ENCODE measurements at regions not wholly inside any gene's neighbourhood (a gene's known extent, or its start where the extent isn't known, plus 50 kb on each side); places are given as distances from the start of the nearest gene placed in this dataset.

DNA sequence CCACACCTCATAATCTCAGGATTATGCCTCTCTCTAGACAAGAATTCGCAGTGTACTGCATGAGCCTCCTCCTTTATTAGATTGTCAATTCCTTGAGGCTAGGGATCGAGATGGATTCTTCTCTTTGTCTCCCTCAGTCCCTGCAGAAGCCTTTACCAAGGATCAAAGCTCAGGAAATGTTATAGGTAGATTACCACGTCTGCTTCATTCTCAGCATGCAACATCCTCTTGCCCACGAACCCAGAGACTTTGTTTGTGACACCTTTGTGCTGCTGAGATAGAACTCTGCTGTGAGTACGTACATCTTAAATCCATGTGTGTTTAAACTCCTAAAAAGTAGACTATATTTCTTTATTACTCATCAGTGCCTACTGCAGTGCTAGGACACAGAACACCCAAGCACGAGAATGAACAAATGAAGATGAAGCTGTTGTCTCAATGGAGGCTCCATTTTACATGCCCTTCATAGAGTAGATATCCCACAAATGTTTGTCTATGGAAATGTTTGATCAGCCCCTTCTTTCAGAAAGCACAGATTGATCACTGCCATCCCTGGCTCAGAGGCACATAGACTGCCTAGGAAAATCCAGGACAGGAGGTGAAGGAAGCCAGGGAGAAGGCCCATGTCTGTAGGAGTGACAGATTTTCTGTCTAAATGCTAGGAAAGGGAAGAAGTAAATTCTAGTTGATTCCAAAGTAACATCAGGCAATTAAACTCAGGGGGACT, 98.8 kb upstream of the KLHL29 start:
- Histone ChIP-seq H3K27me3 (ENCODE audit: control insufficient read depth, insufficient read depth, low read length) (no peaks in the 10 kb centered on the region), H3K27ac (ENCODE audit: low read depth, low read length) (no peak overlapping the region)

GRCh38 chr2:23286758-23287704, 97.9 kb upstream of the KLHL29 start:
- no peaks in the 10 kb centered on the region for H3K9me3 ChIP-seq (ENCODE audit: control insufficient read depth, insufficient read depth, low read length)
- no peak overlapping the region for H3K9ac ChIP-seq (ENCODE audit: low read depth, low read length)
- H3K36me3 ChIP-seq (ENCODE audit: control insufficient read depth, insufficient read depth, low read length): no peaks in the 10 kb centered on the region
- no peak overlapping the region for H3K27ac ChIP-seq (ENCODE audit: low read depth, low read length)
- H3K27me3 ChIP-seq (ENCODE audit: control insufficient read depth, insufficient read depth, low read length): no peaks in the 10 kb centered on the region
- H3K4me1 ChIP-seq (ENCODE audit: control insufficient read depth, insufficient read depth, low read length): peaks cover 17% of the 10 kb centered on the region
- H3K4me3 ChIP-seq (ENCODE audit: low read depth, low read length): no peak overlapping the region

More for the DNA sequence above, 98.8 kb upstream of the KLHL29 start:
- Histone ChIP-seq H3K36me3 (ENCODE audit: control insufficient read depth, insufficient read depth, low read length) (no peaks in the 10 kb centered on the region), H3K4me3 (ENCODE audit: low read depth, low read length) (no peak overlapping the region), H3K4me1 (ENCODE audit: control insufficient read depth, insufficient read depth, low read length) (peaks cover 17% of the 10 kb centered on the region), H3K9me3 (ENCODE audit: control insufficient read depth, insufficient read depth, low read length) (no peaks in the 10 kb centered on the region), H3K9ac (ENCODE audit: low read depth, low read length) (no peak overlapping the region)

- Histone ChIP-seq H3K4me3 (ENCODE audit: low read depth, low read length) (no peak overlapping the region), H3K9me3 (ENCODE audit: control insufficient read depth, insufficient read depth, low read length) (no peaks in the 10 kb centered on the region), H3K4me1 (ENCODE audit: control insufficient read depth, insufficient read depth, low read length) (peaks cover 17% of the 10 kb centered on the region), H3K9ac (ENCODE audit: low read depth, low read length) (no peak overlapping the region), H3K27ac (ENCODE audit: low read depth, low read length) (no peak overlapping the region), H3K36me3 (ENCODE audit: control insufficient read depth, insufficient read depth, low read length) (no peaks in the 10 kb centered on the region), H3K27me3 (ENCODE audit: control insufficient read depth, insufficient read depth, low read length) (no peaks in the 10 kb centered on the region)
These were observed 95.3 kb upstream of the KLHL29 start for GRCh38 chr2:23289671-23290070.

GRCh38 chr2:23291239-23291638, 93.7 kb upstream of the KLHL29 start:
- no peaks in the 10 kb centered on the region for H3K9me3 ChIP-seq (ENCODE audit: control insufficient read depth, insufficient read depth, low read length)
- H3K4me1 ChIP-seq (ENCODE audit: control insufficient read depth, insufficient read depth, low read length): peaks cover 4% of the 10 kb centered on the region
- H3K36me3 ChIP-seq (ENCODE audit: control insufficient read depth, insufficient read depth, low read length): no peaks in the 10 kb centered on the region
- H3K27ac ChIP-seq (ENCODE audit: low read depth, low read length): no peak overlapping the region
- H3K9ac ChIP-seq (ENCODE audit: low read depth, low read length): no peak overlapping the region
- no peak overlapping the region for H3K4me3 ChIP-seq (ENCODE audit: low read depth, low read length)
- no peaks in the 10 kb centered on the region for H3K27me3 ChIP-seq (ENCODE audit: control insufficient read depth, insufficient read depth, low read length)

DNA sequence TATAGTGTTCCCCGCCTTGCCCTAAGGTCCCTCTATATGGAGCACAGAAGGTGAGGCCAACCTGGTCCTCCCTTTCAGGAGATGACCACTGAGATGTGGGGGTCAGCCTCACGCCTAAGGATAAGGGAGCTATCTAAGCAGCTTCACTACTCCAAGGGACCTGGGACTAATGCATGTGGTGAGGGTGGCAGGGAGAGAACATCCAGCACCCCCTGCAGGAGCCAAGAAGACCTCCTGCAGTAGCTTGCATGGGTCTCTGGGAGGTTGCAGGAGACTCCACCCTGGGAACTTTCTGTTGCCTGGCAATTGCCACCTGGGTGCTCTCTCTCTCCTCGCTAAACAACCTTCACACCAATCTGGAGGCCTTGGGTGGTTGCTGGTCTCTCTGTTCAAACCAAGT, 93.0 kb upstream of the KLHL29 start:
- H3K9ac ChIP-seq (ENCODE audit: low read depth, low read length): no peak overlapping the region
- H3K27me3 ChIP-seq (ENCODE audit: control insufficient read depth, insufficient read depth, low read length): no peaks in the 10 kb centered on the region
- no peaks in the 10 kb centered on the region; the same call in 1 of the 2 replicates for H3K4me1 ChIP-seq (ENCODE audit: control insufficient read depth, insufficient read depth, low read length)
- no peak overlapping the region for H3K4me3 ChIP-seq (ENCODE audit: low read depth, low read length)
- no peak overlapping the region for H3K27ac ChIP-seq (ENCODE audit: low read depth, low read length)
- no peaks in the 10 kb centered on the region for H3K36me3 ChIP-seq (ENCODE audit: control insufficient read depth, insufficient read depth, low read length)
- no peaks in the 10 kb centered on the region for H3K9me3 ChIP-seq (ENCODE audit: control insufficient read depth, insufficient read depth, low read length)

DNA sequence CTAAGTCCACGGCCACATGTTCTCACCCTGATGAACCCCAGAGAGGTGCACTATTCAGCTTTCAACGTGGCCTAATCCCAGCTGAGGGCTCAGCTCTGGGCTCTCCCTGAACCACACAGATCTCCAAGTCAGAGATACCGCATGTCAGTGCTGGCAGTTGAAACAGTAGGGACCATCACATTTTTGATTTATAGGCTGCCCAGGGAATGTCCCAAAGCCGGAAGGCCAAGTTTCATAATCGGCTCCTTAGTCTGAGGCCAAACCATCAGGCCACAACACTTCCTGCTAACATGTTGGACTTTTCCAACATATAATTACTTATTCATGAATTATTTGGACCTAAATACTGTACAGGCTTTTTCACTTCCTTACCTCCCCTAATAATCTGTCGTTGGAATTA, 91.9 kb upstream of the KLHL29 start:
- no peaks in the 10 kb centered on the region for H3K9me3 ChIP-seq (ENCODE audit: control insufficient read depth, insufficient read depth, low read length)
- H3K9ac ChIP-seq (ENCODE audit: low read depth, low read length): no peak overlapping the region
- H3K27me3 ChIP-seq (ENCODE audit: control insufficient read depth, insufficient read depth, low read length): no peaks in the 10 kb centered on the region
- H3K4me3 ChIP-seq (ENCODE audit: low read depth, low read length): no peak overlapping the region
- no peaks in the 10 kb centered on the region for H3K4me1 ChIP-seq (ENCODE audit: control insufficient read depth, insufficient read depth, low read length)
- H3K36me3 ChIP-seq (ENCODE audit: control insufficient read depth, insufficient read depth, low read length): no peaks in the 10 kb centered on the region
- no peak overlapping the region for H3K27ac ChIP-seq (ENCODE audit: low read depth, low read length)

DNA sequence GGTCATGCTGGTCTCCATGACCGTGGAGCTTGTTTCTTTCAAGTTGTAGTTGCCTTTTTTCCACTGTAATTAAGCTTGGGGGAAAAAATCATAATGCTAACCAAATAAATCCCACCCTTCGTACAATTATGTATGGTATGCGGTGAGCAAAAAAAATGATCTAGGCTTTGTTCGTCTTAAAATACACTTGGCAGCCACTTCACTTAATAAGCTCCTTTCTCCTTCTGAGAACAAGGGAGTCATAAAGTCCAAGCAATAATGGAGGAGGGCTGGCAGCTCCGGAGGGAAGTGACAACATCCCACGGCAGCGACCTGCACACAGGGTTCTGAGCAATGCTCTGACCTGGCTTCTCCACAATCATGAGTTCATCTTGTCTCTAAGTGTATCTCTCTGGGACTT, 91.2 kb upstream of the KLHL29 start:
- Histone ChIP-seq H3K9ac (ENCODE audit: low read depth, low read length) (no peak overlapping the region), H3K4me3 (ENCODE audit: low read depth, low read length) (no peak overlapping the region), H3K36me3 (ENCODE audit: control insufficient read depth, insufficient read depth, low read length) (no peaks in the 10 kb centered on the region), H3K9me3 (ENCODE audit: control insufficient read depth, insufficient read depth, low read length) (no peaks in the 10 kb centered on the region), H3K27ac (ENCODE audit: low read depth, low read length) (no peak overlapping the region), H3K27me3 (ENCODE audit: control insufficient read depth, insufficient read depth, low read length) (no peaks in the 10 kb centered on the region), H3K4me1 (ENCODE audit: control insufficient read depth, insufficient read depth, low read length) (no peaks in the 10 kb centered on the region)

- no peak overlapping the region for H3K9ac ChIP-seq (ENCODE audit: low read depth, low read length)
- no peaks in the 10 kb centered on the region for H3K9me3 ChIP-seq (ENCODE audit: control insufficient read depth, insufficient read depth, low read length)
- H3K4me3 ChIP-seq (ENCODE audit: low read depth, low read length): no peak overlapping the region
These were observed 90.7 kb upstream of the KLHL29 start for GRCh38 chr2:23294238-23294637.

GRCh38 chr2:23296691-23297090, 88.3 kb upstream of the KLHL29 start:
- no peaks in the 10 kb centered on the region for H3K27me3 ChIP-seq (ENCODE audit: control insufficient read depth, insufficient read depth, low read length)
- H3K9ac ChIP-seq (ENCODE audit: low read depth, low read length): no peak overlapping the region
- no peaks in the 10 kb centered on the region for H3K36me3 ChIP-seq (ENCODE audit: control insufficient read depth, insufficient read depth, low read length)
- H3K9me3 ChIP-seq (ENCODE audit: control insufficient read depth, insufficient read depth, low read length): no peaks in the 10 kb centered on the region
- H3K4me1 ChIP-seq (ENCODE audit: control insufficient read depth, insufficient read depth, low read length): no peaks in the 10 kb centered on the region
- H3K27ac ChIP-seq (ENCODE audit: low read depth, low read length): no peak overlapping the region
- H3K4me3 ChIP-seq (ENCODE audit: low read depth, low read length): no peak overlapping the region

More at GRCh38 chr2:23294238-23294637, 90.7 kb upstream of the KLHL29 start:
- Histone ChIP-seq H3K36me3 (ENCODE audit: control insufficient read depth, insufficient read depth, low read length) (no peaks in the 10 kb centered on the region), H3K4me1 (ENCODE audit: control insufficient read depth, insufficient read depth, low read length) (no peaks in the 10 kb centered on the region), H3K27ac (ENCODE audit: low read depth, low read length) (no peak overlapping the region), H3K27me3 (ENCODE audit: control insufficient read depth, insufficient read depth, low read length) (no peaks in the 10 kb centered on the region)

DNA sequence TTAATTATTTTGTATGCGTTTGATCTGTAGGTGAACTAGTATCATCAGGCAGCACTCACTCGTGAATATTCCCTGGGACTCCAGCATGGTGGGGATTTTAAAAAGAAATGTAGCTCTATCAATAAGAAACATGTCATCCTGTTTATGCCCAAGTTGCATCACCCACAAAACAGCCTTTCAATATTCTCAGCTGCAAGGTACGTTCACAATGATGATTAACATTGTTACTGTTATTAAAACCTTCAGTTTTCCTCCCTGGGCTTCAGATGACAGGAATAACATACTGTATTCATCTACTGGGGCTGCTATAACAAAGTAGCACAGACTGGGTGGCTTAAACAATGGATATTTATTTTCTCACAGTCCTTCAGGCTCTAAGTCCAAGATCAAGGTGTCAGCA, 87.9 kb upstream of the KLHL29 start:
- H3K27me3 ChIP-seq (ENCODE audit: control insufficient read depth, insufficient read depth, low read length): no peaks in the 10 kb centered on the region
- H3K4me3 ChIP-seq (ENCODE audit: low read depth, low read length): no peak overlapping the region
- no peaks in the 10 kb centered on the region for H3K9me3 ChIP-seq (ENCODE audit: control insufficient read depth, insufficient read depth, low read length)
- no peaks in the 10 kb centered on the region for H3K36me3 ChIP-seq (ENCODE audit: control insufficient read depth, insufficient read depth, low read length)
- H3K27ac ChIP-seq (ENCODE audit: low read depth, low read length): no peak overlapping the region
- H3K4me1 ChIP-seq (ENCODE audit: control insufficient read depth, insufficient read depth, low read length): no peaks in the 10 kb centered on the region
- no peak overlapping the region for H3K9ac ChIP-seq (ENCODE audit: low read depth, low read length)

DNA sequence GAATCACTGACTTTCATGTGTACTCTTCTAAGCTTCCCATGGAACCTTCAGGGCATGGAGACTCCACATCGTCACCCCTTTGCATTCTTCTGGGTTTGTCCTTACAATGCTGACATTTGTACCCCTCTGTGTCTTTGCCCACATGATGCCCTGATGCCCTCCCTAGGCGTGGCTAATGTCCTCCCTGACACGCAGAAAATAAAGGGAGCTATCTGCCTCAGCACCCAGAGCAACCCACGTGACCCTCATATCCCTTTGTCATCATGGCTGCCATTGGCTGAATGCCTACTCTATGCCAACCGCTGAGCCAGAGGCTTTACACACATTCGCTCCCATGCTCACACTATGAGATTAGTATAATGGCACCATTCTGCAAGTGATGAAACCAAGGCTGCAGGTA, 86.4 kb upstream of the KLHL29 start:
- Histone ChIP-seq H3K27ac (ENCODE audit: low read depth, low read length) (no peak overlapping the region), H3K27me3 (ENCODE audit: control insufficient read depth, insufficient read depth, low read length) (no peaks in the 10 kb centered on the region), H3K9ac (ENCODE audit: low read depth, low read length) (no peak overlapping the region), H3K4me3 (ENCODE audit: low read depth, low read length) (no peak overlapping the region), H3K9me3 (ENCODE audit: control insufficient read depth, insufficient read depth, low read length) (no peaks in the 10 kb centered on the region), H3K36me3 (ENCODE audit: control insufficient read depth, insufficient read depth, low read length) (no peaks in the 10 kb centered on the region), H3K4me1 (ENCODE audit: control insufficient read depth, insufficient read depth, low read length) (no peaks in the 10 kb centered on the region)

Measured in HUES48 (cell line).